Spleen (tissue), 11 donors: ENCODE measurements at regions not wholly inside any gene's neighbourhood (a gene's known extent, or its start where the extent isn't known, plus 50 kb on each side); places are given as distances from the start of the nearest gene placed in this dataset.

Experiments used
- DNase-seq: peaks from one replicate; pipeline ENCODE4 v3.0.0-alpha.2; 2020
- H3K27ac ChIP-seq, 8 donors: fragments of 200-600 bp; sonication (generic) in 7 of 8; 1 replicate in 4 of 8; 2 replicates in 4 of 8; pipeline versions ENCODE4 v1.5.0 to v1.8.0; 2016 to 2021; ENCODE audit warnings: inconsistent platforms in 4 of 8, mild to moderate bottlenecking in 4 of 8, moderate library complexity in 1 of 8
- H3K27me3 ChIP-seq, 7 donors: fragments of 200-600 bp; sonication (generic) in 6 of 7; replicated peaks in 1 of 7; 1 replicate in 4 of 7; 2 replicates in 3 of 7; pipeline versions ENCODE4 v1.5.0 to v1.8.0; 2016 to 2021; ENCODE audit warnings: inconsistent platforms in 3 of 7, mild to moderate bottlenecking in 1 of 7
- H3K36me3 ChIP-seq, 6 donors: fragments of 200-600 bp; sonication (generic) in 5 of 6; 1 replicate in 4 of 6; 2 replicates in 2 of 6; pipeline versions ENCODE4 v1.5.0 to v1.8.0; 2016 to 2021; ENCODE audit warnings: inconsistent platforms in 2 of 6
- H3K4me1 ChIP-seq, 6 donors: fragments of 200-600 bp; sonication (generic) in 5 of 6; 1 replicate in 3 of 6; 2 replicates in 3 of 6; pipeline versions ENCODE4 v1.5.0 to v1.8.0; 2016 to 2021; ENCODE audit warnings: inconsistent platforms in 3 of 6
- H3K4me3 ChIP-seq, 8 donors: fragments of 200-600 bp; sonication (generic) in 7 of 8; 1 replicate in 4 of 8; 2 replicates in 4 of 8; pipeline versions ENCODE4 v1.5.0 to v1.8.0; 2016 to 2021; ENCODE audit warnings: inconsistent platforms in 4 of 8, mild to moderate bottlenecking in 4 of 8, moderate library complexity in 2 of 8
- H3K9me3 ChIP-seq, 8 donors: fragments of 200-600 bp; sonication (generic) in 7 of 8; 1 replicate in 4 of 8; 2 replicates in 4 of 8; pipeline versions ENCODE4 v1.5.0 to v1.8.0; 2016 to 2021; ENCODE audit warnings: inconsistent platforms in 4 of 8
- CTCF ChIP-seq, 11 experiments: fragments of 200-600 bp in 7 of 11; fragments of 450-650 bp in 4 of 11; sonication (generic) in 4 of 11; IDR thresholded peaks in 8 of 11; conservative IDR thresholded peaks in 3 of 11; 1 replicate in 7 of 11; 2 replicates in 4 of 11; pipeline versions ENCODE4 v1.4.0 to v1.8.0; 2016 to 2021; ENCODE audit warnings: antibody characterized with exemption in 11 of 11, inconsistent platforms in 4 of 11, mild to moderate bottlenecking in 1 of 11
- POLR2A ChIP-seq, 3 donors: fragments of 450-650 bp; IDR thresholded peaks; one replicate each; pipeline ENCODE4 v1.5.1; 2017; ENCODE audit warnings: antibody characterized with exemption in 3 of 3, mild to moderate bottlenecking in 1 of 3
- POLR2AphosphoS5 ChIP-seq, 3 donors: sonication (generic); formaldehyde crosslinking; IDR thresholded peaks; one replicate each; pipeline ENCODE4 v1.5.1; 2017; ENCODE audit warnings: antibody characterized with exemption in 3 of 3
- WGBS, 5 donors: extraction: QIAGEN DNeasy Blood & Tissue Kit in 3 of 5; methylation state at CpG; one replicate each; pipeline versions ENCODE4 v1.1.5 to v1.1.7; 2013 to 2018; 5-methylcytosine and 5-hydroxymethylcytosine counted together
- intact Hi-C: fragments of 100-400 bp; cut with DNase I; formaldehyde crosslinking; loops from one replicate; pipeline ENCODE4 v1.15.0; 2023; ENCODE audit warnings: low total_unique reads
- donor health status: healthy with polysubstance abuse.
- donor health status: DM: no; HTN: no; CAD: no; lungs with moderate emphysema.
- donor health status: DM: no; HTN: no; CAD: no.
- donor health status: Bipolar disorder and iron deficiency.
- donor health status: healthy.
- donor health status: DM: no; HTN: no; CAD: no.
- donor health status: DM: yes; HTN: yes; CAD: no.

- H3K27ac ChIP-seq, result no peak overlapping the region
- H3K9me3 ChIP-seq, result no peaks in the 10 kb centered on the region
- H3K4me1 ChIP-seq, result no peaks in the 10 kb centered on the region
- DNase-seq, result no peak
- H3K4me3 ChIP-seq, result no peak overlapping the region
- no peaks in the 10 kb centered on the region for H3K27me3 ChIP-seq
- WGBS, 5 donors, result 70 to 79% (median 76%) methylated on average over 1 of the region's 1 CpG
- intact Hi-C loops, result no loop called here
- no peaks in the 10 kb centered on the region for H3K36me3 ChIP-seq
- TF ChIP-seq POLR2A (IDR thresholded peaks at IDR 0.05), result no peak
- no peak for TF ChIP-seq CTCF (IDR thresholded peaks at IDR 0.05 in 8 of 11, conservative IDR thresholded peaks at IDR 0.05 in 3 of 11)
Measured at GRCh38 chr7:84686373-84686772, 491.8 kb upstream of the SEMA3A start.

- H3K27ac ChIP-seq, result no peak overlapping the region
- no peaks in the 10 kb centered on the region for H3K27me3 ChIP-seq
- TF ChIP-seq CTCF (IDR thresholded peaks at IDR 0.05 in 8 of 11, conservative IDR thresholded peaks at IDR 0.05 in 3 of 11), result no peak
- no peak for TF ChIP-seq POLR2A (IDR thresholded peaks at IDR 0.05)
- TF ChIP-seq POLR2AphosphoS5 (IDR thresholded peaks at IDR 0.05), result no peak
- no peak overlapping the region for H3K4me3 ChIP-seq
- WGBS, 5 donors, result 93 to 100% (median 98%) methylated on average over 1 of the region's 1 CpG
- no peaks in the 10 kb centered on the region for H3K4me1 ChIP-seq
- intact Hi-C loops, result no loop called here
- no peaks in the 10 kb centered on the region for H3K9me3 ChIP-seq
- no peaks in the 10 kb centered on the region for H3K36me3 ChIP-seq
- DNase-seq, result no peak
Measured at GRCh38 chr7:84684836-84685480, 490.4 kb upstream of the SEMA3A start.

GRCh38 chr7:84682543-84682942, 488.0 kb upstream of the SEMA3A start:
- Histone ChIP-seq H3K27ac (no peak overlapping the region), H3K27me3 (no peaks in the 10 kb centered on the region), H3K36me3 (no peaks in the 10 kb centered on the region), H3K4me3 (no peak overlapping the region), H3K9me3 (peaks cover 0 to 4% (median 0%) of the 10 kb centered on the region in 8 donors), H3K4me1 (no peaks in the 10 kb centered on the region)
- DNase-seq, result no peak
- WGBS, 5 donors, result 87 to 92% (median 91%) methylated on average over 2 of the region's 2 CpGs
- intact Hi-C loops, result no loop called here
- TF ChIP-seq POLR2A (IDR thresholded peaks at IDR 0.05) (no peak), POLR2AphosphoS5 (IDR thresholded peaks at IDR 0.05) (no peak), CTCF (IDR thresholded peaks at IDR 0.05 in 8 of 11, conservative IDR thresholded peaks at IDR 0.05 in 3 of 11) (no peak)

- DNase-seq, result no peak
- intact Hi-C loops, result no loop called here
- 74 to 92% (median 92%) methylated on average over 2 of the region's 2 CpGs for WGBS, 5 donors
- TF ChIP-seq POLR2AphosphoS5 (IDR thresholded peaks at IDR 0.05) (no peak), POLR2A (IDR thresholded peaks at IDR 0.05) (no peak), CTCF (IDR thresholded peaks at IDR 0.05 in 8 of 11, conservative IDR thresholded peaks at IDR 0.05 in 3 of 11) (no peak)
- no peaks in the 10 kb centered on the region for H3K4me1 ChIP-seq
- no peak overlapping the region for H3K27ac ChIP-seq
- H3K27me3 ChIP-seq, result no peaks in the 10 kb centered on the region
- no peaks in the 10 kb centered on the region for H3K36me3 ChIP-seq
- H3K4me3 ChIP-seq, result no peak overlapping the region
- peaks cover 0 to 4% (median 0%) of the 10 kb centered on the region in 8 donors for H3K9me3 ChIP-seq
Measured at GRCh38 chr7:84678841-84679240, 484.3 kb upstream of the SEMA3A start.
